ENCODE measurements at regions not wholly inside any gene's neighbourhood (a gene's known extent, or its start where the extent isn't known, plus 50 kb on each side); places are given as distances from the start of the nearest gene placed in this dataset.

DNA sequence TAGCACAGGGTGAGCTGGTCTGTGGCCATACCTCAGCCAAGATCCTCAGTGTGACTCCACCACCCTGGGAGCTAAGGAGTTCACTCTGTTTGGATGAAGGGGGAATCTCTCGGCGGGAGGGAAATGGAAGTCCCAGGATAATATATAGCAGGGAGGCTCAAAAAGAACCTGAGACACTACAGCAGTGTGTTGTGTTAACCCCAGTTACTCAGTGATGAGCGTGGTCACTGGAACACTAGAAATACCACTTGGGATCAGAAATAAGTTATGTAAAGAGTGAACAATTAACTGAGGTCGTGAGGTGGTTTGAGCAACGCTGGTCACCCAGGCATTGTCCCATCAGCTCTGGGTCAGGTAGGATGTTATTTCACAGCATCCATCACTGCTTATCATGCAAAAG is 59.3 kb upstream of the ADAMTS16 start:
- TF ChIP-seq, protein P1, sequence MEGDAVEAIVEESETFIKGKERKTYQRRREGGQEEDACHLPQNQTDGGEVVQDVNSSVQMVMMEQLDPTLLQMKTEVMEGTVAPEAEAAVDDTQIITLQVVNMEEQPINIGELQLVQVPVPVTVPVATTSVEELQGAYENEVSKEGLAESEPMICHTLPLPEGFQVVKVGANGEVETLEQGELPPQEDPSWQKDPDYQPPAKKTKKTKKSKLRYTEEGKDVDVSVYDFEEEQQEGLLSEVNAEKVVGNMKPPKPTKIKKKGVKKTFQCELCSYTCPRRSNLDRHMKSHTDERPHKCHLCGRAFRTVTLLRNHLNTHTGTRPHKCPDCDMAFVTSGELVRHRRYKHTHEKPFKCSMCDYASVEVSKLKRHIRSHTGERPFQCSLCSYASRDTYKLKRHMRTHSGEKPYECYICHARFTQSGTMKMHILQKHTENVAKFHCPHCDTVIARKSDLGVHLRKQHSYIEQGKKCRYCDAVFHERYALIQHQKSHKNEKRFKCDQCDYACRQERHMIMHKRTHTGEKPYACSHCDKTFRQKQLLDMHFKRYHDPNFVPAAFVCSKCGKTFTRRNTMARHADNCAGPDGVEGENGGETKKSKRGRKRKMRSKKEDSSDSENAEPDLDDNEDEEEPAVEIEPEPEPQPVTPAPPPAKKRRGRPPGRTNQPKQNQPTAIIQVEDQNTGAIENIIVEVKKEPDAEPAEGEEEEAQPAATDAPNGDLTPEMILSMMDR (conservative IDR thresholded peaks at IDR 0.05), result no peak
- Mint-ChIP-seq H3K36me3 (ENCODE audit: low read depth) (no peaks in the 10 kb centered on the region), H3K4me1 (peaks cover 13% of the 10 kb centered on the region), H3K27ac (ENCODE audit: unreplicated experiment) (no peak overlapping the region), H3K9me3 (no peaks in the 10 kb centered on the region), H3K4me3 (no peak overlapping the region), H3K27me3 (ENCODE audit: low read depth) (no peaks in the 10 kb centered on the region)
- DNase-seq (ENCODE audit: low read depth, low spot score), result no peak

DNA sequence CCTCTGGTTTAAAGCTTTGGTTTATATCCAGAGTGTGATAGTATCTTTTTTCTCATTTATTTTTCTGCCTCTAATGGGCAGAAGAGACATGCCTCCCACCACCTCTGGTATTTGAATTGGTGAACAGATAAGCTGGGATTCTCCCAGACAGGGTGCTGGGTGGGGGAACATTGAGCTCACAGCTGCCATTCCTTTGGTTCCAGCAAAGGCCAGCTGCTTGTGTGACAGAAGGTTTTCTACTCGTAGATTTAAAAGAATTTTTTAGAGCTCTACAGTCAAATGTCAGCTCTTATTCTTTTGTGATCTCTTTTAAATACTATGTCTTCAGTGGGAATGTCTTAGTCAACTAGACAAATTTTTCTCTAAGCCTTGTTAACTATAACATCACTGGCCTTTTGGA is 54.7 kb upstream of the ADAMTS16 start:
- no peaks in the 10 kb centered on the region for H3K4me1 Mint-ChIP-seq
- no peak for DNase-seq (ENCODE audit: low read depth, low spot score)
- H3K4me3 Mint-ChIP-seq, result no peak overlapping the region
- TF ChIP-seq, protein P1 (conservative IDR thresholded peaks at IDR 0.05), result no peak
- H3K9me3 Mint-ChIP-seq, result no peaks in the 10 kb centered on the region
- H3K27ac Mint-ChIP-seq (ENCODE audit: unreplicated experiment), result no peak overlapping the region
- H3K27me3 Mint-ChIP-seq (ENCODE audit: low read depth), result no peaks in the 10 kb centered on the region
- no peaks in the 10 kb centered on the region for H3K36me3 Mint-ChIP-seq (ENCODE audit: low read depth)

DNA sequence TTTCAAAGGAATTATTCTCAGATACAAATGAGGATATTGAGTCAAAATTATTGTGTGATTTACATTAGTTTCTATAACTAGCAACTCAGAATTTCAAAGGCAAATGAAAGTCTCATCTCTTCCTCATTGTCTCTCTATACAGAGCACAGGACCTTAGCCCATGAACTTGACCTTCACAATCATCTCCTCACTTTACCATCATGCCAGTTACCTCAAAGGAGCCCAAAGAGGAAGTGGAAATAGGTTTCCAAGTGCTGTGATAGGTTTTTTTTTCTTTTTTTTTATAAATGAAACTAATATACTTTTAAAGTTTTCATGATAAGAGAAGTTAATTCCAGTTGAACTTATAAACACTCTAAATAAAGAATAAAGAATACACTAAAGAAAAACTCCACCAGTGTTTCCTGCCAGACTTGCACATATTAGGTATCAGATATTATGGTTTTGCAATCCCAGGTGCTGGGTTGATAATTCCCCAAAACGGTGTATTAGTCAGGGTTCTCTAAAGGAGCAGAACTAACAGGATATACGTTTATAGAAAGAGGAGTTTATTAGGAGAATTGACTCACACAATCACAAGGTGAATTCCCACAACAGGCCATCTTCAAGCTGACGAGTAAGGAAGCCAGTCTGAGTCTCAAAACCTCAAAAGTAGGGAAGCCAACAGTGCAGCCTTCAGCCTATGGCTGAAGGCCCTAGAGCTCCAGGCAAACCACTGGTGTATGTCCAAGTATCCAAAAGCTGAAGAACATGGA is 50.1 kb upstream of the ADAMTS16 start:
- DNase-seq (ENCODE audit: low read depth, low spot score), result no peak
- H3K9me3 Mint-ChIP-seq, result no peaks in the 10 kb centered on the region
- no peaks in the 10 kb centered on the region for H3K36me3 Mint-ChIP-seq (ENCODE audit: low read depth)
- H3K4me1 Mint-ChIP-seq, result no peaks in the 10 kb centered on the region
- TF ChIP-seq, protein P1 (conservative IDR thresholded peaks at IDR 0.05), result no peak
- H3K4me3 Mint-ChIP-seq, result no peak overlapping the region
- no peaks in the 10 kb centered on the region for H3K27me3 Mint-ChIP-seq (ENCODE audit: low read depth)
- no peak overlapping the region for H3K27ac Mint-ChIP-seq (ENCODE audit: unreplicated experiment)

All from neural crest cell (in vitro differentiated cells).